BE2C (cell line): ENCODE measurements at regions not wholly inside any gene's neighbourhood (a gene's known extent, or its start where the extent isn't known, plus 50 kb on each side); places are given as distances from the start of the nearest gene placed in this dataset.

Experiments
- DNase-seq: peaks from one replicate; pipeline ENCODE4 v3.0.0-alpha.2; 2020
- H3K27me3 ChIP-seq: fragments of 250-450 bp; sonication (Bioruptor Pico); 2 replicates; pipeline ENCODE4 v1.5.1; 2020; ENCODE audit warnings: mild to moderate bottlenecking
- H3K36me3 ChIP-seq: fragments of 250-450 bp; sonication (Bioruptor Pico); 2 replicates; pipeline ENCODE4 v1.5.1; 2020; ENCODE audit warnings: mild to moderate bottlenecking
- H3K4me1 ChIP-seq: fragments of 250-450 bp; sonication (Bioruptor Pico); 2 replicates; pipeline ENCODE4 v1.5.1; 2020
- H3K4me3 ChIP-seq: 2 replicates; pipeline ENCODE4 v1.5.1; 2011; ENCODE audit warnings: low read depth, low read length
- H3K9me3 ChIP-seq: fragments of 250-450 bp; sonication (Bioruptor Pico); 2 replicates; pipeline ENCODE4 v1.5.1; 2020
- CTCF ChIP-seq: IDR thresholded peaks from 2 replicates; pipeline ENCODE4 v1.5.1; 2012; ENCODE audit warnings: mild to moderate bottlenecking, low read depth, low read length

GRCh38 chrX:112270991-112271390 is 188.4 kb upstream of the TRPC5 start:
- Histone ChIP-seq H3K36me3 (no peaks in the 10 kb centered on the region), H3K27me3 (no peaks in the 10 kb centered on the region), H3K4me1 (no peaks in the 10 kb centered on the region), H3K4me3 (no peak overlapping the region), H3K9me3 (no peaks in the 10 kb centered on the region)
- TF ChIP-seq CTCF, result no peak
- DNase-seq, result no peak

GRCh38 chrX:112266136-112266535 is 183.6 kb upstream of the TRPC5 start:
- no peaks in the 10 kb centered on the region for H3K9me3 ChIP-seq
- no peak for DNase-seq
- no peak overlapping the region for H3K4me3 ChIP-seq
- H3K36me3 ChIP-seq, result no peaks in the 10 kb centered on the region
- no peaks in the 10 kb centered on the region for H3K4me1 ChIP-seq
- TF ChIP-seq CTCF, result no peak
- H3K27me3 ChIP-seq, result no peaks in the 10 kb centered on the region

- H3K27me3 ChIP-seq, result no peaks in the 10 kb centered on the region
- no peaks in the 10 kb centered on the region for H3K4me1 ChIP-seq
- H3K9me3 ChIP-seq, result no peaks in the 10 kb centered on the region
- no peaks in the 10 kb centered on the region for H3K36me3 ChIP-seq
- no peak overlapping the region for H3K4me3 ChIP-seq
- DNase-seq, result no peak
- no peak for TF ChIP-seq CTCF
These were observed 176.8 kb upstream of the TRPC5 start for GRCh38 chrX:112259375-112259774.

GRCh38 chrX:112254896-112255295 is 172.3 kb upstream of the TRPC5 start:
- Histone ChIP-seq H3K36me3 (no peaks in the 10 kb centered on the region), H3K9me3 (no peaks in the 10 kb centered on the region), H3K27me3 (no peaks in the 10 kb centered on the region), H3K4me3 (no peak overlapping the region), H3K4me1 (no peaks in the 10 kb centered on the region)
- DNase-seq, result no peak
- no peak for TF ChIP-seq CTCF

GRCh38 chrX:112247714-112248113 is 165.1 kb upstream of the TRPC5 start:
- Histone ChIP-seq H3K4me1 (no peaks in the 10 kb centered on the region), H3K27me3 (no peaks in the 10 kb centered on the region), H3K9me3 (no peaks in the 10 kb centered on the region), H3K36me3 (no peaks in the 10 kb centered on the region), H3K4me3 (no peak overlapping the region)
- DNase-seq, result no peak
- TF ChIP-seq CTCF, result no peak

- no peak for TF ChIP-seq CTCF
- H3K9me3 ChIP-seq, result no peaks in the 10 kb centered on the region
- H3K36me3 ChIP-seq, result no peaks in the 10 kb centered on the region
- no peak overlapping the region for H3K4me3 ChIP-seq
- no peaks in the 10 kb centered on the region for H3K27me3 ChIP-seq
- DNase-seq, result no peak
- H3K4me1 ChIP-seq, result no peaks in the 10 kb centered on the region
These were observed 153.0 kb upstream of the TRPC5 start for GRCh38 chrX:112235547-112235946.
